SU-DHL-6 (cell line): ENCODE measurements at regions not wholly inside any gene's neighbourhood (a gene's known extent, or its start where the extent isn't known, plus 50 kb on each side); places are given as distances from the start of the nearest gene placed in this dataset.

Source experiments
- EZH2phosphoT487 ChIP-seq: fragments of 200-600 bp; sonication (generic), shearing (Covaris generic); conservative IDR thresholded peaks from 2 replicates; pipeline ENCODE4 v1.6.1; 2018; ENCODE audit warnings: mild to moderate bottlenecking, antibody characterized with exemption, low read length, moderate library complexity, mixed read lengths
- TF ChIP-seq, protein P1 (sequence below): fragments of 200-600 bp; sonication (generic); IDR thresholded peaks from one replicate; pipeline ENCODE4 v1.5.1; 2017; ENCODE audit warnings: antibody characterized with exemption, mild to moderate bottlenecking, low read length, moderate library complexity; ENCODE audit not compliant: insufficient read depth, poor library complexity, severe bottlenecking

DNA sequence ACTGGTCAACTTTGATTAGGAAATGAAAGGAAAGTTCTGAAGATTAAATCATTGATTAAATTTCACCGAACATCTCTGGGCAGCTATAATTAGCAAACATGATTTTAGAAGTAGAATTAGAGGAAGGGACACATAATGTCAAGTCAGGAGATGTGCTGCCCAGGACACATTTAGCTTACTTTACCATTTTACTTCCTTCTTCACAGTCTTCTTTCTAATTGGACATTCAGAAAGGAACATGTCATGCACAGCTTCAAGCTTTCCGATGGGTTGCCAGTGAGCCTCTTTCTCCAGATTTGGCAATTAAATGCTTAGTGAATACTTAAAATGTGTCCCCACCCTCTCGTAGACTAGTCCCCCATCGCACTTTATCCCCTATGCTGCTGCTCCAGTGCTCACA lies 234.7 kb downstream of the FAM76B start:
- TF ChIP-seq, protein P1, sequence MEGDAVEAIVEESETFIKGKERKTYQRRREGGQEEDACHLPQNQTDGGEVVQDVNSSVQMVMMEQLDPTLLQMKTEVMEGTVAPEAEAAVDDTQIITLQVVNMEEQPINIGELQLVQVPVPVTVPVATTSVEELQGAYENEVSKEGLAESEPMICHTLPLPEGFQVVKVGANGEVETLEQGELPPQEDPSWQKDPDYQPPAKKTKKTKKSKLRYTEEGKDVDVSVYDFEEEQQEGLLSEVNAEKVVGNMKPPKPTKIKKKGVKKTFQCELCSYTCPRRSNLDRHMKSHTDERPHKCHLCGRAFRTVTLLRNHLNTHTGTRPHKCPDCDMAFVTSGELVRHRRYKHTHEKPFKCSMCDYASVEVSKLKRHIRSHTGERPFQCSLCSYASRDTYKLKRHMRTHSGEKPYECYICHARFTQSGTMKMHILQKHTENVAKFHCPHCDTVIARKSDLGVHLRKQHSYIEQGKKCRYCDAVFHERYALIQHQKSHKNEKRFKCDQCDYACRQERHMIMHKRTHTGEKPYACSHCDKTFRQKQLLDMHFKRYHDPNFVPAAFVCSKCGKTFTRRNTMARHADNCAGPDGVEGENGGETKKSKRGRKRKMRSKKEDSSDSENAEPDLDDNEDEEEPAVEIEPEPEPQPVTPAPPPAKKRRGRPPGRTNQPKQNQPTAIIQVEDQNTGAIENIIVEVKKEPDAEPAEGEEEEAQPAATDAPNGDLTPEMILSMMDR = no peak
- TF ChIP-seq EZH2phosphoT487 = no peak
